ENCODE measurements at regions not wholly inside any gene's neighbourhood (a gene's known extent, or its start where the extent isn't known, plus 50 kb on each side); places are given as distances from the start of the nearest gene placed in this dataset.

GRCh38 chr11:112613051-112613972 lies 347.9 kb upstream of the NCAM1 start:
- no peak overlapping the region for H3K27ac Mint-ChIP-seq
- ATAC-seq (peak; percentile 36), DNase-seq (no peak)
- Histone ChIP-seq H3K27me3 (ENCODE audit: control insufficient read depth in 2 of 2, insufficient read depth in 2 of 2, low read length in 2 of 2) (no peaks in the 10 kb centered on the region), H3K4me3 (ENCODE audit: low read length) (no peak overlapping the region), H3K4me1 (ENCODE audit: control insufficient read depth in 2 of 2, insufficient read depth in 2 of 2, low read length in 2 of 2) (no peaks in the 10 kb centered on the region), H3K27ac (ENCODE audit: low read depth, low read length) (no peak overlapping the region), H3K9me3 (ENCODE audit: control insufficient read depth in 2 of 3, low read length in 3 of 3) (no peaks in the 10 kb centered on the region), H3K36me3 (ENCODE audit: control insufficient read depth in 2 of 3, insufficient read depth in 3 of 3, low read length in 3 of 3) (no peaks in the 10 kb centered on the region)
- CTCF ChIA-PET = interaction anchor here (0.6 kb wide), 1 partner anchor 194 kb away, joined by 3 read pairs; no protein-coding TSS in a partner anchor
- POLR2A ChIA-PET = no interaction called here
- H3K36me3 Mint-ChIP-seq = no peaks in the 10 kb centered on the region
- H3K4me1 Mint-ChIP-seq = peaks cover 0 to 7% (median 0%) of the 10 kb centered on the region in 7 donors
- H3K9me3 Mint-ChIP-seq = peaks cover 0 to under 1% (median 0%) of the 10 kb centered on the region in 11 donors
- no peak overlapping the region for H3K4me3 Mint-ChIP-seq
- intact Hi-C loops (cut with micrococcal nuclease) = no loop called here
- peaks cover 0 to 33% (median 17%) of the 10 kb centered on the region in 5 donors for H3K27me3 Mint-ChIP-seq

DNA sequence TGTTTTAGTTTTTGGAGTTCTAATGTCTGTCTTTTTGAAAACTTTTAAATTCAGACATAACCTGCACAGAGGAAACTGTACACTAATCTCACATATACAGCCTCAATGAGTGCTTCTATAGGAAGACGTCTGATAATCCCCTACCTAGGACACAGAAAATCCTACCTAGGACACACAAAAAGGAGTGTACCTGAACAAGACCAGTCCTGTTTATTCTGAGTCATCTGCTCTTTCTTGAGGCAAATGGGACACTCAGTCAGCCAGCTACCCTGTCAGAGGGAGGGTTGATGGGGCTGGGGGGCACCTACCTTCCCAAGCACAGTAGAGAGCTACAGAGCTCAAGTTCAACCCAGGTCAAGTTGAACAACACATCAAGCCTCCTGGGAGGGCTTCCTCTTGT lies 346.6 kb upstream of the NCAM1 start:
- peaks cover 5 to 31% (median 22%) of the 10 kb centered on the region in 5 donors for H3K27me3 Mint-ChIP-seq
- no peak overlapping the region for H3K27ac Mint-ChIP-seq
- no peaks in the 10 kb centered on the region for H3K36me3 Mint-ChIP-seq
- H3K4me1 Mint-ChIP-seq = peaks cover 0 to 7% (median 0%) of the 10 kb centered on the region in 7 donors
- no peaks in the 10 kb centered on the region for H3K36me3 ChIP-seq (ENCODE audit: control insufficient read depth in 2 of 3, insufficient read depth in 3 of 3, low read length in 3 of 3)
- no peaks in the 10 kb centered on the region for H3K27me3 ChIP-seq (ENCODE audit: control insufficient read depth in 2 of 2, insufficient read depth in 2 of 2, low read length in 2 of 2)
- H3K9me3 ChIP-seq (ENCODE audit: control insufficient read depth in 2 of 3, low read length in 3 of 3) = no peaks in the 10 kb centered on the region
- H3K9me3 Mint-ChIP-seq = peaks cover 0 to 1% (median 0%) of the 10 kb centered on the region in 11 donors
- ChIA-PET POLR2A (no interaction called here), CTCF (no interaction called here)
- ATAC-seq = no peak
- no peak for DNase-seq
- H3K4me1 ChIP-seq (ENCODE audit: control insufficient read depth in 2 of 2, insufficient read depth in 2 of 2, low read length in 2 of 2) = no peaks in the 10 kb centered on the region
- H3K4me3 Mint-ChIP-seq = no peak overlapping the region
- H3K4me3 ChIP-seq (ENCODE audit: low read length) = no peak overlapping the region
- intact Hi-C loops (cut with micrococcal nuclease) = no loop called here
- H3K27ac ChIP-seq (ENCODE audit: low read depth, low read length) = no peak overlapping the region

GRCh38 chr11:112615238-112615637 lies 346.0 kb upstream of the NCAM1 start:
- no peaks in the 10 kb centered on the region for H3K36me3 Mint-ChIP-seq
- no peak overlapping the region for H3K27ac ChIP-seq (ENCODE audit: low read depth, low read length)
- H3K27me3 ChIP-seq (ENCODE audit: control insufficient read depth in 2 of 2, insufficient read depth in 2 of 2, low read length in 2 of 2) = no peaks in the 10 kb centered on the region
- H3K27ac Mint-ChIP-seq = no peak overlapping the region
- no peak overlapping the region for H3K4me3 Mint-ChIP-seq
- ATAC-seq (no peak), DNase-seq (no peak)
- H3K4me1 ChIP-seq (ENCODE audit: control insufficient read depth in 2 of 2, insufficient read depth in 2 of 2, low read length in 2 of 2) = no peaks in the 10 kb centered on the region
- H3K4me1 Mint-ChIP-seq = peaks cover 0 to 7% (median 0%) of the 10 kb centered on the region in 7 donors
- peaks cover 0 to 1% (median 0%) of the 10 kb centered on the region in 11 donors for H3K9me3 Mint-ChIP-seq
- CTCF ChIA-PET = interaction anchor here (0.6 kb wide), 1 partner anchor 672 kb away, joined by 4 read pairs; no protein-coding TSS in a partner anchor
- intact Hi-C loops (cut with micrococcal nuclease) = no loop called here
- no peak overlapping the region for H3K4me3 ChIP-seq (ENCODE audit: low read length)
- H3K27me3 Mint-ChIP-seq = peaks cover 5 to 27% (median 19%) of the 10 kb centered on the region in 5 donors
- H3K9me3 ChIP-seq (ENCODE audit: control insufficient read depth in 2 of 3, low read length in 3 of 3) = no peaks in the 10 kb centered on the region
- no peaks in the 10 kb centered on the region for H3K36me3 ChIP-seq (ENCODE audit: control insufficient read depth in 2 of 3, insufficient read depth in 3 of 3, low read length in 3 of 3)
- POLR2A ChIA-PET = no interaction called here

GRCh38 chr11:112615891-112616290 lies 345.3 kb upstream of the NCAM1 start:
- H3K4me1 ChIP-seq (ENCODE audit: control insufficient read depth in 2 of 2, insufficient read depth in 2 of 2, low read length in 2 of 2) = no peaks in the 10 kb centered on the region
- no peak overlapping the region for H3K27ac ChIP-seq (ENCODE audit: low read depth, low read length)
- ChIA-PET POLR2A (no interaction called here), CTCF (no interaction called here)
- H3K27me3 ChIP-seq (ENCODE audit: control insufficient read depth in 2 of 2, insufficient read depth in 2 of 2, low read length in 2 of 2) = no peaks in the 10 kb centered on the region
- Mint-ChIP-seq H3K4me3 (no peak overlapping the region), H3K4me1 (peaks cover 0 to 10% (median 0%) of the 10 kb centered on the region in 7 donors), H3K27ac (no peak overlapping the region), H3K27me3 (peaks cover 3 to 30% (median 22%) of the 10 kb centered on the region in 5 donors), H3K9me3 (peaks cover 0 to 1% (median 0%) of the 10 kb centered on the region in 11 donors), H3K36me3 (no peaks in the 10 kb centered on the region)
- H3K4me3 ChIP-seq (ENCODE audit: low read length) = no peak overlapping the region
- no peaks in the 10 kb centered on the region for H3K9me3 ChIP-seq (ENCODE audit: control insufficient read depth in 2 of 3, low read length in 3 of 3)
- ATAC-seq = peak; percentile 46
- no peak for DNase-seq
- H3K36me3 ChIP-seq (ENCODE audit: control insufficient read depth in 2 of 3, insufficient read depth in 3 of 3, low read length in 3 of 3) = no peaks in the 10 kb centered on the region
- intact Hi-C loops (cut with micrococcal nuclease) = no loop called here

DNA sequence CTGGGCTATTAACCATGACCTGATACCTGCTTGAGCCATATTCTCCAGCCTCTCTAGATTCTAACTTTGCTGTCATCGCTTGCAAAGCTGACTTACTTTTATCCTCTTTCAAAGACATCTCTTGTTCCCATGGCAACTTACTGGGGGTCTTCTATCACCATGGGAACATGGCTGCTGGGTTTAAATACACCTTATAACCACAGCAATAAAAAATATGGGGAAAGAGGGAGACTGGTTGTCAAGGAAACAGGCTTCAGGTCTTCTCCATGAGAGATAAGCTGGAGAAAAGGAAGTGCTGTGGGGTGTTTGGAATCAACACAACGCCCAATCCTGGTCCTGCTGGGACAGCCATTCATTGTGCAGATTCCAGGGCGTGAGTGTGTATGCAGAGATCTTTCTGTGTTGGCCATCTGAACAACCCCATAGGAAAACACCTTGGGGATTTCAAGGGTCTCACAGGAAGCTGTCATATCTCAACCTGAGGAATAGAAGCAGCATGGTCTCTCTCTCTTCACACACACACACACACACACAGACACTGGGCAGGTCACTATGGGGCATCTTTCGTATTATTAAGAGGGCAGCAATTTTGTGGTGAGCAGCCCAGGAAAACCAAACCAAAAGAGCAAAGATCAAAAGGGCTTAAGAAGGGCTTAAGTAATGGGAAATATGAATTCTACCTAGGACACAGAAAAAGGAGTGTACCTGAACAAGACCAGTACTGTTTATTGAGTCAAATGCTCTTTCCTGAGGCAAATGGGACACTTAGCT lies 344.7 kb upstream of the NCAM1 start:
- H3K27me3 Mint-ChIP-seq = peaks cover 3 to 32% (median 24%) of the 10 kb centered on the region in 5 donors

GRCh38 chr11:112617098-112617425 lies 344.2 kb upstream of the NCAM1 start:
- Mint-ChIP-seq H3K4me3 (no peak overlapping the region), H3K36me3 (no peaks in the 10 kb centered on the region), H3K27me3 (peaks cover 3 to 29% (median 28%) of the 10 kb centered on the region in 5 donors), H3K4me1 (peaks cover 0 to 8% (median 0%) of the 10 kb centered on the region in 7 donors), H3K9me3 (peaks cover 0 to 3% (median 0%) of the 10 kb centered on the region in 11 donors), H3K27ac (no peak overlapping the region)
- CTCF ChIA-PET = no interaction called here
- ATAC-seq (no peak), DNase-seq (no peak)
- H3K4me3 ChIP-seq (ENCODE audit: low read length) = no peak overlapping the region
- no peaks in the 10 kb centered on the region for H3K4me1 ChIP-seq (ENCODE audit: control insufficient read depth in 2 of 2, insufficient read depth in 2 of 2, low read length in 2 of 2)
- no peaks in the 10 kb centered on the region for H3K36me3 ChIP-seq (ENCODE audit: control insufficient read depth in 2 of 3, insufficient read depth in 3 of 3, low read length in 3 of 3)
- POLR2A ChIA-PET = no interaction called here
- no peaks in the 10 kb centered on the region for H3K27me3 ChIP-seq (ENCODE audit: control insufficient read depth in 2 of 2, insufficient read depth in 2 of 2, low read length in 2 of 2)
- no peaks in the 10 kb centered on the region for H3K9me3 ChIP-seq (ENCODE audit: control insufficient read depth in 2 of 3, low read length in 3 of 3)
- intact Hi-C loops (cut with micrococcal nuclease) = no loop called here
- no peak overlapping the region for H3K27ac ChIP-seq (ENCODE audit: low read depth, low read length)

More for the DNA sequence above, 344.7 kb upstream of the NCAM1 start:
- peaks cover 0 to 1% (median 0%) of the 10 kb centered on the region in 11 donors for H3K9me3 Mint-ChIP-seq
- no peaks in the 10 kb centered on the region for H3K36me3 Mint-ChIP-seq
- H3K4me3 Mint-ChIP-seq = no peak overlapping the region
- intact Hi-C loops (cut with micrococcal nuclease) = no loop called here
- no peak for DNase-seq
- Histone ChIP-seq H3K4me3 (ENCODE audit: low read length) (no peak overlapping the region), H3K9me3 (ENCODE audit: control insufficient read depth in 2 of 3, low read length in 3 of 3) (no peaks in the 10 kb centered on the region), H3K27me3 (ENCODE audit: control insufficient read depth in 2 of 2, insufficient read depth in 2 of 2, low read length in 2 of 2) (no peaks in the 10 kb centered on the region), H3K27ac (ENCODE audit: low read depth, low read length) (no peak overlapping the region), H3K36me3 (ENCODE audit: control insufficient read depth in 2 of 3, insufficient read depth in 3 of 3, low read length in 3 of 3) (no peaks in the 10 kb centered on the region), H3K4me1 (ENCODE audit: control insufficient read depth in 2 of 2, insufficient read depth in 2 of 2, low read length in 2 of 2) (no peaks in the 10 kb centered on the region)
- no peak for ATAC-seq
- H3K27ac Mint-ChIP-seq = no peak overlapping the region
- peaks cover 0 to 10% (median 0%) of the 10 kb centered on the region in 7 donors for H3K4me1 Mint-ChIP-seq
- ChIA-PET CTCF (no interaction called here), POLR2A (no interaction called here)
